PFSK-1 (cell line): ENCODE measurements at regions not wholly inside any gene's neighbourhood (a gene's known extent, or its start where the extent isn't known, plus 50 kb on each side); places are given as distances from the start of the nearest gene placed in this dataset.

Experiments used
- FOXP2 ChIP-seq: optimal IDR thresholded peaks from 2 replicates; pipeline ENCODE3; 2011; ENCODE audit warnings: borderline replicate concordance, control low read depth, inconsistent platforms; ENCODE audit not compliant: insufficient read depth; ENCODE audit errors: extremely low read length, extremely low read depth
- POLR2AphosphoS5 ChIP-seq: IDR thresholded peaks from 2 replicates; pipeline ENCODE4 v1.6.1; 2012; ENCODE audit warnings: low read depth, mild to moderate bottlenecking, control low read depth, low read length, moderate library complexity
- SIN3A ChIP-seq: IDR thresholded peaks from 2 replicates; pipeline ENCODE4 v1.6.1; 2012; ENCODE audit warnings: mild to moderate bottlenecking, low read length, moderate library complexity, borderline replicate concordance; ENCODE audit not compliant: insufficient read depth
- TAF1 ChIP-seq: IDR thresholded peaks from 2 replicates; pipeline ENCODE4 v1.6.1; 2012; ENCODE audit warnings: low read length, control low read depth, borderline replicate concordance; ENCODE audit not compliant: insufficient read depth
- TF ChIP-seq, protein P1 (sequence below), 2 experiments: IDR thresholded peaks; 2 replicates each; pipeline versions ENCODE4 v1.6.1 to v1.8.0; 2011 to 2012; ENCODE audit warnings: low read depth in 2 of 2, low read length in 2 of 2, control low read depth in 1 of 2, inconsistent platforms in 1 of 2, mild to moderate bottlenecking in 1 of 2, moderate library complexity in 1 of 2; ENCODE audit not compliant: insufficient read depth in 1 of 2

DNA sequence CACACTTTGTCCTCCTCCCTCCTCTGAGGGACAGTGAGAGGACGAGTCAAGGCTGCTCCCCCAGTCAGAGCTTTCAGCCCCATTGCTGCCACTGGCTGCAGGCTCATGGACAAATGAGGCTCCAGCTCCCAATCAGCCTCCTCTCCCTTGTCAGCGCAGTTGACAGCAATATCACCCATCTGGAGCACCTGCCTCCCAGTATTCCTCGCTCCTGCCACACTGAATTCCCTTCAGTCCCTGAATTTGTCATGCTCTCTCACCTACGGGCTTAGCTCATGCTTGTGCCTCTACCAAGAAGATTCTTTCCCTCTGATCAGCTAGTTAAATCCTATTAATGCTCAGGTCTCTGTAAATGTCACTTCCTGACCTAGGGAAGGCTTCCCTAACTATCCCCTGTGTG is 54.4 kb upstream of the SYT6 start:
- TF ChIP-seq SIN3A (no peak), POLR2AphosphoS5 (no peak), TAF1 (no peak), FOXP2 (no peak)
- TF ChIP-seq, protein P1, sequence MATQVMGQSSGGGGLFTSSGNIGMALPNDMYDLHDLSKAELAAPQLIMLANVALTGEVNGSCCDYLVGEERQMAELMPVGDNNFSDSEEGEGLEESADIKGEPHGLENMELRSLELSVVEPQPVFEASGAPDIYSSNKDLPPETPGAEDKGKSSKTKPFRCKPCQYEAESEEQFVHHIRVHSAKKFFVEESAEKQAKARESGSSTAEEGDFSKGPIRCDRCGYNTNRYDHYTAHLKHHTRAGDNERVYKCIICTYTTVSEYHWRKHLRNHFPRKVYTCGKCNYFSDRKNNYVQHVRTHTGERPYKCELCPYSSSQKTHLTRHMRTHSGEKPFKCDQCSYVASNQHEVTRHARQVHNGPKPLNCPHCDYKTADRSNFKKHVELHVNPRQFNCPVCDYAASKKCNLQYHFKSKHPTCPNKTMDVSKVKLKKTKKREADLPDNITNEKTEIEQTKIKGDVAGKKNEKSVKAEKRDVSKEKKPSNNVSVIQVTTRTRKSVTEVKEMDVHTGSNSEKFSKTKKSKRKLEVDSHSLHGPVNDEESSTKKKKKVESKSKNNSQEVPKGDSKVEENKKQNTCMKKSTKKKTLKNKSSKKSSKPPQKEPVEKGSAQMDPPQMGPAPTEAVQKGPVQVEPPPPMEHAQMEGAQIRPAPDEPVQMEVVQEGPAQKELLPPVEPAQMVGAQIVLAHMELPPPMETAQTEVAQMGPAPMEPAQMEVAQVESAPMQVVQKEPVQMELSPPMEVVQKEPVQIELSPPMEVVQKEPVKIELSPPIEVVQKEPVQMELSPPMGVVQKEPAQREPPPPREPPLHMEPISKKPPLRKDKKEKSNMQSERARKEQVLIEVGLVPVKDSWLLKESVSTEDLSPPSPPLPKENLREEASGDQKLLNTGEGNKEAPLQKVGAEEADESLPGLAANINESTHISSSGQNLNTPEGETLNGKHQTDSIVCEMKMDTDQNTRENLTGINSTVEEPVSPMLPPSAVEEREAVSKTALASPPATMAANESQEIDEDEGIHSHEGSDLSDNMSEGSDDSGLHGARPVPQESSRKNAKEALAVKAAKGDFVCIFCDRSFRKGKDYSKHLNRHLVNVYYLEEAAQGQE (IDR thresholded peaks at IDR 0.05; ENCODE audit: insufficient read depth in 1 of 2, low read depth in 2 of 2, low read length in 2 of 2) = no peak
